B cell (primary cell): ENCODE measurements at regions not wholly inside any gene's neighbourhood (a gene's known extent, or its start where the extent isn't known, plus 50 kb on each side); places are given as distances from the start of the nearest gene placed in this dataset.

ENCODE experiments used
- ATAC-seq: fragments of 200-7000 bp; cut with Tn5 transposase; one replicate; pipeline ENCODE4 v1.10.0; 2021; ENCODE audit warnings: low read depth, mild to moderate bottlenecking, moderate number of reproducible peaks, moderate library complexity
- CTCF ChIA-PET: fragments of 350-600 bp; sonication (Branson Sonifier 250); formaldehyde crosslinking; loops from one replicate; lab custom pipeline; 2021; ENCODE audit warnings: antibody characterized with exemption, inconsistent platforms; lab: Charles Lee
- POLR2A ChIA-PET: fragments of 350-600 bp; sonication (Branson Sonifier 250); formaldehyde crosslinking; loops from one replicate; lab custom pipeline; 2021; ENCODE audit warnings: antibody characterized with exemption; lab: Charles Lee
- DNase-seq: peaks from one replicate; pipeline ENCODE4 v3.0.0; 2013
- H2AFZ ChIP-seq: 2 replicates; pipeline ENCODE4 v1.6.1; 2012; ENCODE audit warnings: mild to moderate bottlenecking, low read depth, low read length; ENCODE audit not compliant: insufficient read depth, poor library complexity, severe bottlenecking
- H3K27ac ChIP-seq, 2 donors: 1 replicate in 1 of 2; 2 replicates in 1 of 2; pipeline ENCODE4 v1.5.1; 2012 to 2013; ENCODE audit warnings: low read length in 2 of 2, mild to moderate bottlenecking in 2 of 2, moderate library complexity in 1 of 2
- H3K27me3 ChIP-seq, 4 experiments: fragments of 200-600 bp in 1 of 4; sonication (generic) in 1 of 4; replicated peaks in 1 of 4; 1 replicate in 2 of 4; 2 replicates in 2 of 4; pipeline versions ENCODE4 v1.6.1 to v1.7.0; 2013 to 2016; ENCODE audit warnings: low read length in 3 of 4, mild to moderate bottlenecking in 2 of 4, mixed read lengths in 1 of 4, moderate library complexity in 1 of 4; ENCODE audit not compliant: insufficient read depth in 4 of 4, control insufficient read depth in 3 of 4; ENCODE audit errors: control extremely low read depth in 1 of 4
- H3K36me3 ChIP-seq, 2 experiments: replicated peaks in 1 of 2; 1 replicate in 1 of 2; 2 replicates in 1 of 2; pipeline versions ENCODE4 v1.6.1 to v1.7.1; 2013; ENCODE audit warnings: low read length in 1 of 2; ENCODE audit not compliant: insufficient read depth in 2 of 2, control insufficient read depth in 1 of 2; ENCODE audit errors: control extremely low read depth in 1 of 2, extremely low read depth in 1 of 2
- H3K4me1 ChIP-seq, 2 donors: fragments of 200-600 bp in 1 of 2; sonication (generic) in 1 of 2; 1 replicate in 1 of 2; 2 replicates in 1 of 2; pipeline versions ENCODE4 v1.5.1 to v1.6.1; 2013 to 2017; ENCODE audit warnings: low read length in 2 of 2; ENCODE audit not compliant: control insufficient read depth in 2 of 2, insufficient read depth in 2 of 2
- H3K4me2 ChIP-seq: replicated peaks from 2 replicates; pipeline ENCODE3; 2012; ENCODE audit warnings: mild to moderate bottlenecking, low read depth, low read length; ENCODE audit not compliant: poor library complexity, severe bottlenecking
- H3K4me3 ChIP-seq, 5 experiments: fragments of 200-600 bp in 1 of 5; sonication (generic) in 1 of 5; 1 replicate in 3 of 5; 2 replicates in 2 of 5; pipeline versions ENCODE4 v1.5.1 to v1.7.0; 2011 to 2016; ENCODE audit warnings: low read length in 4 of 5, mild to moderate bottlenecking in 4 of 5, low read depth in 2 of 5, control low read depth in 1 of 5, moderate library complexity in 1 of 5; ENCODE audit not compliant: insufficient read depth in 1 of 5; ENCODE audit errors: control extremely low read depth in 1 of 5, extremely low read depth in 1 of 5
- H3K79me2 ChIP-seq: fragments of 200-600 bp; sonication (generic); one replicate; pipeline ENCODE4 v1.6.0; 2016; ENCODE audit warnings: low read length; ENCODE audit not compliant: control insufficient read depth, insufficient read depth
- H3K9ac ChIP-seq: fragments of 200-600 bp; sonication (generic); 2 replicates; pipeline ENCODE4 v1.6.1; 2017; ENCODE audit warnings: mild to moderate bottlenecking, low read length, moderate library complexity
- H3K9me3 ChIP-seq, 3 donors: one replicate each; pipeline versions ENCODE4 v1.6.1 to v1.7.1; 2013; ENCODE audit warnings: low read length in 2 of 3; ENCODE audit not compliant: control insufficient read depth in 2 of 3, insufficient read depth in 1 of 3; ENCODE audit errors: control extremely low read depth in 1 of 3
- H4K20me1 ChIP-seq: 2 replicates; pipeline ENCODE4 v1.6.0; 2012; ENCODE audit warnings: mild to moderate bottlenecking, low read length; ENCODE audit not compliant: insufficient read depth, control insufficient read depth, poor library complexity, severe bottlenecking
- H3K27ac Mint-ChIP-seq: one replicate; pipeline ENCODE4 v1.8.0; 2021; ENCODE audit warnings: mixed read lengths
- H3K27me3 Mint-ChIP-seq: one replicate; pipeline ENCODE4 v1.8.0; 2021; ENCODE audit warnings: mixed read lengths
- H3K4me1 Mint-ChIP-seq: one replicate; pipeline ENCODE4 v1.8.0; 2021; ENCODE audit warnings: mixed read lengths
- H3K4me3 Mint-ChIP-seq: one replicate; pipeline ENCODE4 v1.8.0; 2021; ENCODE audit warnings: mixed read lengths
- H3K9me3 Mint-ChIP-seq: one replicate; pipeline ENCODE4 v1.8.0; 2022; ENCODE audit warnings: mixed read lengths; ENCODE audit not compliant: insufficient read depth
- EZH2 ChIP-seq: IDR thresholded peaks from 2 replicates; pipeline ENCODE4 v1.6.1; 2012; ENCODE audit warnings: borderline replicate concordance, low read depth, mild to moderate bottlenecking, moderate library complexity, low read length; ENCODE audit not compliant: insufficient read depth, poor library complexity, severe bottlenecking
- WGBS: methylation state at CpG from one replicate; pipeline ENCODE4 v1.1.5; 2013; ENCODE audit warnings: missing lambda C conversion rate; ENCODE audit not compliant: insufficient coverage; 5-methylcytosine and 5-hydroxymethylcytosine counted together
- intact Hi-C: fragments of 100-400 bp; cut with micrococcal nuclease; formaldehyde crosslinking; loops from one replicate; pipeline ENCODE4 v1.10.0; 2022
- TF ChIP-seq, protein P1 (sequence below): fragments of 200-600 bp; IDR thresholded peaks from one replicate; pipeline ENCODE4 v1.8.0; 2022; ENCODE audit warnings: antibody characterized with exemption, mild to moderate bottlenecking

DNA sequence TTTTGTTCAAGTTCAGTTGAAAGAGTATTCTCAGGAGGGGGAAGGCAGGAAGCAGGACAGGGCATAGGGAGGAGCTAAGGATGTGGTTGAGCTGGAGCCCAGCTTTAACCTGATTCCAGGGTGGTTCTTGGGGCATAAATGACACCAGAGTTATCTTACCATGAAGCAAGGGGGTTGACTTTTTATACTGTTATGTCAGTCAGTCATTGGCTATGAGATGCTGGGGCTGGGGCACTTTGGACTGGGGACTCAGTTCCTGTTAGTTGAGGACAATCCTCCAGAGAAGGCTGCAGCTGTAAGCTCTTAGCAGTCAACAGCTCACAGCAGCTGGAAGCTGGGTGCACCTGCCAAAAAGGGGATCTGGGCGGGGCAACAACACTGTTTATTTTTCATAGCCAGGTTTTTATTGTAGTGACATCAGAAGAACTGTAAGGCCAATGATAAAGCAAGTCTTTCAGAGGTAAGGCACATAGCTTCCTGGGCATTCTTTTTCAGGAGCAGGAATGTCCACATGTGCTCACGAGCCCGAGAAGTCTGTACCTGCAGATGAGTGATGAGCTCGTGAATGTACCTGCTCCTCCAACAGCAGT is 78.5 kb downstream of the MID1IP1 start:
- H4K20me1 ChIP-seq, result no peaks in the 10 kb centered on the region
- Mint-ChIP-seq H3K27ac (peak overlapping the region; percentile 97), H3K4me1 (peaks cover 44% of the 10 kb centered on the region), H3K9me3 (no peaks in the 10 kb centered on the region), H3K4me3 (peak overlapping the region; percentile 75), H3K27me3 (no peaks in the 10 kb centered on the region)
- H3K36me3 ChIP-seq, result no peaks in the 10 kb centered on the region
- CTCF ChIA-PET, result interaction anchor here (0.5 to 2.4 kb wide), 10 partner anchors 11 to 1318 kb away, joined by 3 to 15 read pairs (median 4); partner anchors contain the start of gene MID1IP1
- no peaks in the 10 kb centered on the region for H3K27me3 ChIP-seq
- POLR2A ChIA-PET, result interaction anchor here (0.8 to 5.5 kb wide), 4 partner anchors 68 to 265 kb away, joined by 3 to 41 read pairs (median 4); partner anchors contain the start of gene MID1IP1
- WGBS, result 4% methylated on average over 3 of the region's 4 CpGs
- peak overlapping the region; percentile 12 for H2AFZ ChIP-seq
- ATAC-seq (peak; percentile 86), DNase-seq (peak; percentile 80)
- peak overlapping the region; percentile 6 for H3K9ac ChIP-seq
- TF ChIP-seq, protein P1, sequence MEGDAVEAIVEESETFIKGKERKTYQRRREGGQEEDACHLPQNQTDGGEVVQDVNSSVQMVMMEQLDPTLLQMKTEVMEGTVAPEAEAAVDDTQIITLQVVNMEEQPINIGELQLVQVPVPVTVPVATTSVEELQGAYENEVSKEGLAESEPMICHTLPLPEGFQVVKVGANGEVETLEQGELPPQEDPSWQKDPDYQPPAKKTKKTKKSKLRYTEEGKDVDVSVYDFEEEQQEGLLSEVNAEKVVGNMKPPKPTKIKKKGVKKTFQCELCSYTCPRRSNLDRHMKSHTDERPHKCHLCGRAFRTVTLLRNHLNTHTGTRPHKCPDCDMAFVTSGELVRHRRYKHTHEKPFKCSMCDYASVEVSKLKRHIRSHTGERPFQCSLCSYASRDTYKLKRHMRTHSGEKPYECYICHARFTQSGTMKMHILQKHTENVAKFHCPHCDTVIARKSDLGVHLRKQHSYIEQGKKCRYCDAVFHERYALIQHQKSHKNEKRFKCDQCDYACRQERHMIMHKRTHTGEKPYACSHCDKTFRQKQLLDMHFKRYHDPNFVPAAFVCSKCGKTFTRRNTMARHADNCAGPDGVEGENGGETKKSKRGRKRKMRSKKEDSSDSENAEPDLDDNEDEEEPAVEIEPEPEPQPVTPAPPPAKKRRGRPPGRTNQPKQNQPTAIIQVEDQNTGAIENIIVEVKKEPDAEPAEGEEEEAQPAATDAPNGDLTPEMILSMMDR, result no peak
- TF ChIP-seq EZH2, result no peak
- intact Hi-C loops, result loop anchor here (2.0 kb wide), 1 partner anchor 75 kb away; no protein-coding TSS in a partner anchor
- H3K4me1 ChIP-seq, result peaks cover 34 to 45% of the 10 kb centered on the region in 2 donors
- no peaks in the 10 kb centered on the region for H3K79me2 ChIP-seq
- peak overlapping the region in 3 of 5 experiments; percentile 6 to 25 (median 13) for H3K4me3 ChIP-seq
- peak overlapping the region; percentile 78 to 80 for H3K27ac ChIP-seq
- H3K9me3 ChIP-seq, result no peaks in the 10 kb centered on the region
- H3K4me2 ChIP-seq, result peak overlapping the region; percentile 46

DNA sequence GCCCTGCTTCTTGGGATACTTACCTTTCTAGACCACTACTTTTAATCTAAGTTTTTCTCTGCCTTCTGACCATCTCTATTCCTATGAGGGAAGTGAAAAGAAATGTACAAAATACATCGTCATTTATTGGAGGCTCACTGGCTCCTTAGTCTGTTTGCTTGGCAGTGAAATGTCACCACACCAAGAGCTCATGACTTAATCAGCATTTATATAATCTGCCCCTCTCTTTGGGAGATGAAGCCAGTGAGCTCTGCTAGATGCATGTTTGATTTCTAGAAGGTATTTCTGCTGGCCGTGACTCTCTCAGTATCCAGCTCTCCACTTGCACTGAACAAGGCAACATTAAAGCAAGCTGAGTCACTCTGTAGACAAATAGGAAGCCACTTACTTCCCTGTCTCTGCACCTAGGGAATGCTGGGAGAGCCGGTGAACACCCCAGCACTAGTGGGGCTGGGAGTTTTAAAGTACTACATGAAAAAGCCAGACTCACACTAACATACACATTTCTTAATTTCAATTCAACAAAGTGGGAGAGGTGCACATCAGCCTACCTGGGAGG is 79.1 kb downstream of the MID1IP1 start:
- peak overlapping the region; percentile 97 for H3K27ac Mint-ChIP-seq
- Histone ChIP-seq H3K9ac (peak overlapping the region; percentile 6), H3K4me3 (peak overlapping the region in 1 of 5 experiments; percentile 25), H3K79me2 (no peaks in the 10 kb centered on the region), H2AFZ (peak overlapping the region; percentile 12), H3K36me3 (no peaks in the 10 kb centered on the region), H3K27ac (peak overlapping the region; percentile 78 to 80), H4K20me1 (no peaks in the 10 kb centered on the region), H3K4me1 (peaks cover 34 to 45% of the 10 kb centered on the region in 2 donors), H3K27me3 (no peaks in the 10 kb centered on the region), H3K9me3 (no peaks in the 10 kb centered on the region), H3K4me2 (peak overlapping the region; percentile 46)
- H3K4me3 Mint-ChIP-seq, result peak overlapping the region; percentile 75
- DNase-seq, result no peak
- intact Hi-C loops, result loop anchor here (2.0 kb wide), 1 partner anchor 76 kb away; no protein-coding TSS in a partner anchor
- ChIA-PET CTCF (interaction anchor here (0.8 to 2.4 kb wide), 5 partner anchors 11 to 268 kb away, joined by 3 to 15 read pairs (median 4); no protein-coding TSS in a partner anchor), POLR2A (interaction anchor here (1.4 to 5.5 kb wide), 3 partner anchors 75 to 265 kb away, joined by 4 to 41 read pairs (median 5); partner anchors contain the start of gene MID1IP1)
- TF ChIP-seq, protein P1, result no peak
- TF ChIP-seq EZH2, result no peak
- H3K9me3 Mint-ChIP-seq, result no peaks in the 10 kb centered on the region
- no peak for ATAC-seq
- WGBS, result no CpG with 5 or more reads among the region's 3 CpGs
- peaks cover 44% of the 10 kb centered on the region for H3K4me1 Mint-ChIP-seq
- H3K27me3 Mint-ChIP-seq, result no peaks in the 10 kb centered on the region
